ENCODE measurements at regions not wholly inside any gene's neighbourhood (a gene's known extent, or its start where the extent isn't known, plus 50 kb on each side); places are given as distances from the start of the nearest gene placed in this dataset.

DNA sequence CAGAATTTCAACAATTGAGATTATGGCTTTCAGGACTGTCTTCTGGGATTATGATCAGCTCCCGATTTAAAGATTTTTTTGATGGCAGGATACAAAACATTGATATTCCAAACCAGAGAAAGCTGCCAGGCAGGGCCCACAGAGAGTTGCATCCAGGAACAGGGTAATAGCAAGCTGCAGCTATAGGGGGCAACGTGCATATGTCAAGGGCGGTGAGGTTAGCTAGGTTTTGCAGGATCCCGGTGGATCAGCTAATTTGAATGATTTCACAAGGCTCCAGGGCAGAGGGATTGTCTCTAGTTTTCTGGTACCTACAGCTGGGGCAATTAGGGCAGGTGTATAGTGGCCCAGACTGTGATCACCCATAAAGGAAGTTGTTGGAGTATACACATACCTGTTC lies 339.4 kb downstream of the CHSY3 start:
- DNase-seq (ENCODE audit: low spot score): no peak

DNA sequence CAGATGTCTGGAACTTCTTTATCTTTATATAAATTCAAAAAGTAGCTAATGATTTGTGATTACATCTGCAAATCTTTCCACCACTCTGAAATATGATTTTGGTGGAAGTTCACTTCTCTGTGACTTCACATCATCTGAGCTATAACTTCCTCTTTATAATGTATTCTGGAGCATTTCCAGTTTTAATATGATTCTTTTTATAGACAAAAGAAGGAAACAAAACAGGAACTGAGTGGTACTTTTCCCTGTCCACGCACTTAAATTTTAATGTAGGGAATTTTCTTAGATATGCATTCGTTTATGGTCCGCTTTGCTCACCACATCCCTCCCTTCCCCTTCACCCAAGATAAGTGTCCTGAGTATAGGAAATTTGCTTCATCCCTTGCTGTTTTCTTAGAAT lies 333.5 kb downstream of the CHSY3 start:
- no peak for DNase-seq (ENCODE audit: low spot score)
